Kasumi-1 (cell line): ENCODE measurements at regions not wholly inside any gene's neighbourhood (a gene's known extent, or its start where the extent isn't known, plus 50 kb on each side); places are given as distances from the start of the nearest gene placed in this dataset.

ENCODE experiments used
- DNase-seq, 2 experiments: peaks; one replicate each; lab custom pipeline; 2025; lab: John Stamatoyannopoulos, UW

- DNase-seq = no peak
These were observed 212.3 kb upstream of the FOXN3 start for GRCh38 chr14:89629383-89629782.

GRCh38 chr14:89628521-89628920 is 211.5 kb upstream of the FOXN3 start:
- DNase-seq = no peak

GRCh38 chr14:89626233-89626806 is 209.3 kb upstream of the FOXN3 start:
- peak; percentile 81 to 92 for DNase-seq

GRCh38 chr14:89625731-89626232 is 208.7 kb upstream of the FOXN3 start:
- no peak for DNase-seq

DNA sequence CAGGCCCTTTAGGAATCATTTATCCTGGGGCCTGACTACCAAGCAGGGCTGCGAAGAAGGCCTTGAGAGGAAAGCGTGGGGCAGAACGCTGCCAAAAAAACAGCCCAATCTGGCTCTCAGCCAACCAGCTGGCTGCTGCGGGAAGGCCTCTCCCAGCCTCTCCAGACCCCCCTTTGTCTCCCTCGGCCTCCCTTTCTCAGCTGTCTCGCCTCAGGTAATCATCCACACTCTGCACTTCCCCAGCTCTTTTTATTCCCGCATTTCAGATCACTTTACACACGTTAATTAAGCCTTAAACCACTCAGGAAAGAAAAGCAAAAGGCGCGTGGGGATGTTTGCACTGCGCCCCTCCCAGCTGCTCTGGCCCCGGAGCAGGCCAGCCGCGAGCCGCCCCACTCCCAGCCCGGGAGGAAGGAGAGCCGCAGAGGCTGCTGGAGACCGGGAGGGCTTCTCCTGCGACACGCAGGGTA is 208.2 kb upstream of the FOXN3 start:
- no peak for DNase-seq

- no peak for DNase-seq
These were observed 207.6 kb upstream of the FOXN3 start for GRCh38 chr14:89624500-89625156.

DNA sequence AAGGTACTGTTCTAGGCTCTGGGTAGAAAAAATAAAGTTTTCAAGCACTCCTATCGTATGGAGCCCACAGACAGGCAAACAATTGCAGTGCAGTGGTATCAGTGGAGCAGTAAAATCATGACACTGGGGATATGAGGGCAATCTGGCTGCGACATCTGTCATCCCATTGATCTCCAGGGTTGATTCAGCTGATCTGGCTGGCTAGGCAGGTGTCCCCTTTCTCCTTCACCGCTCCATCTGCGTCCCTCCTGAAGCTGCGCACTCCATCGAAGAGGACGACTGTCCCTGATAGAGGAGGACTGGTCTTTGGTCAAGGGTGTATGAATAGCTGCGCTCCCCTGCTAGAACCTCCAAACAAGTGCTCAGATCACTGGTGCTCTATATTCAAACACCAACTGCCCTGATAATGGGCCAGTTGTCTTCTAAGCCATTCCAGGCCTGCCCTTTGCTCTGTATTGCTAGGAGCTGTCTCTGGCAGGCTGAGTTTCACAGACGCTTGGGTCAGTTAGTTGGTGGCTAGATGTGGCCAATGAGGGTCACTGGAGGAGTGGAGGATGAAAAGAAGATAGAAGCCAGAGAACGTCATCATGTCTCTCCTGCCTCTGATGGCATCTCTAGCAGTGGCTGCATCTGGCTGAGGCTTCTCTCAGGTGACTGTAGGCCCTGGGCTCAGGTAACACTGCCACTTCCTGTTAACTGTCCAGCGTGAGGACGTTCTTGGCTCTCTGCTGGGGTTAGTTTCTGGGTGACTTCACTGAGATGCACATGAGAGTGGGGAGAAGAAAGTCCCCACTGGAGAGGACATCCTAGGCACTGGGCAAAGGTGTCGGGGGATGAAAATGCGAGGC is 205.0 kb upstream of the FOXN3 start:
- DNase-seq = no peak

DNA sequence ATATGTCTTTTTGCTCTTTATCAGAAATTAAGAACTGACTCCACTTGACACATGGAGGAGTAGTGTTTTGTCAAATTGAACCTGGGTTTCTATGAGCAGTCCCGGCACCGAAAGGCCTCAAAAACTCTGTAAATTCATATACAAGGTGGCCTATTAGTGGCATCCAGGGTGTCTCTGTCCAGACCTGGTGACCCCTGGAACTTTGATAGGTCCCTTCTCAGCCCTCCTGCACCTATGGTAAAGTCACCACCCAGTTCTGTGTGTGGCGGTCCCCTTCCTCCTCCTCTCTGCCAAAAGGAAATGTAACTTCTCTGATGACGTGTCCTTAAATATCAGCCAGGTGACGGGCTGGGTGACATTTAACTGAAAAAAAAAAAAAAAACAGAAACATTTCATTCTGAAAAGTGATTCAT is 204.0 kb upstream of the FOXN3 start:
- no peak for DNase-seq

GRCh38 chr14:89620436-89620835 is 203.4 kb upstream of the FOXN3 start:
- no peak for DNase-seq

- no peak for DNase-seq
These were observed 202.6 kb upstream of the FOXN3 start for GRCh38 chr14:89619596-89619995.

- DNase-seq = peak; percentile 59 to 63
These were observed 201.9 kb upstream of the FOXN3 start for GRCh38 chr14:89618811-89619551.

DNA sequence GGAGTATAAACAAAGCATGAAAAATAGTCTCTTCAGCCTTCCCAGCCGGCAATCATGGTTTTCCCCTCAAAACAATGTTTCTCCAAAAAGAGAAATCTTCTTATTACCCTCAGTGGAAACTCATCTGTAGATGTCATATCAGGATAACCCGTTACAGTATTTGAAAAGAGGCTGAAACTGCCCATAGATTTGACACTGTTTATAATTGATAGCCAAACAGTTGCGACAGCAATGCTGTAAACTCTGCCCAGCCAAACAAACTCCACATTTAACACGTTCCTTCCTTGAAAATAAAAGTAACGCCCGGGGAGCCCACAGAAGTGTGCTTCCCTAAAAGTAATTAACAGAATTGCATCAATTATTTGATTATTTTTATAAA is 201.3 kb upstream of the FOXN3 start:
- peak in 1 of 2 experiments; percentile 28 for DNase-seq

DNA sequence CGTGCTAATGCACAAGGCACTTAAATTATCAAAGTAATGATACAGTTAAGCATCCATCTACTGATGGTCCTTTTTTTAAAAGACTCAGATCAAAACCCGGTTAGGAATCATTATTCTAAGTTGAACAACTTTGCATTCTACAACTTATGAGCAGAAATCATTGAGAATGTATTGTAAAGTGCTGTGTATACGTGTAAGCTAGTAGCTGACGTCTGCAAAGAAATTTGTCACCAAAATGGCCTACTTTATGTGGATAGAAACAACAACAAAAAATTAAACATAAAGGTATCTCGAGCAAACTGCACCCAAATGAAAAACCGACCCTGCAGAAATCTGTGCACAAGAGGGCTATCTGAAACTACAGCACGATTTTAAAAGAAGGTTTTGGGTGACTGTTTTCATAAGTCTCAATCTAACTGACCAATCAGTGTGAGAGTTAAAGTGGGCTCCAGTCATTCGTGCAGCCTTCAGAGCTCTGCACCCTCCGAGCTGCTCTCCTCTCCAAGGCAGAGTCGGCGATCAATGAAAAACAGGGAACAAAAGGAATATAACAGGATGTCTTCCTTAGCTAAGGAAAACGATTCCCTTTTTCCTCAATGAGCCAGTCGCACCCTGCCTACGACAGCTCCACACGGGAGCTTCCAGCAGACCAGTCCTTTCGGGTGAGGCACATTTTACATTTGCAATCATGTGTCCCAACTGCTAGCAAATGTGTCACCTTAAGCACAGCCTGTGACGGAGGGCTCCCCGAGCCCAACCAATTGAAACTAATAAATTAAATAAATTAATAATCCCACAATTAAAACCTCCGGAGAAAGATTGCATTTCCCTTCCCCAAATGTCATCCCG is 200.7 kb upstream of the FOXN3 start:
- DNase-seq = peak in 1 of 2 experiments; percentile 23

DNA sequence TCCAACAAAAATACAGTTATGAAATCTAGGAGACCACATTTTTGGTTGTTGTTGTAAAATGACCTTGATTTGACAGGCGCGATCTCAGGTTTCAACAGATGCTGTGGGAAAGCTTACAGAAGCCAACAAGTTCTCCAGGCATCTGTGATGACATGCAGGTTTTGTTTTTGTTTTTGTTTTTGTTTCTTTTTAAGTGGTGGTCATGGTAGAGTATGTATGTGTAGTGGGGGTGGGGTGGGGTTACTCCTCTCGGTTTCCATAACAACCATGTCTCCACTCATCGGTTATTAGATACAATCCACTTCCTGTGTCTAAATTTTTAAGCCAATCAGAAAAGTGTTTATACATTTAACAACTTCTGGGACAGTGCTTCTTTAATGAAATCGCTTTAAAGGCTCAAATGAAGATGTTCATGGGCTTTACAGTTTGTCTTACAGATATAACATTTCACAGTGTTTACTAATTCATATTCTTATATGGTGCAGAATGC is 199.9 kb upstream of the FOXN3 start:
- no peak for DNase-seq

- DNase-seq = no peak
These were observed 199.4 kb upstream of the FOXN3 start for GRCh38 chr14:89616425-89616824.

DNA sequence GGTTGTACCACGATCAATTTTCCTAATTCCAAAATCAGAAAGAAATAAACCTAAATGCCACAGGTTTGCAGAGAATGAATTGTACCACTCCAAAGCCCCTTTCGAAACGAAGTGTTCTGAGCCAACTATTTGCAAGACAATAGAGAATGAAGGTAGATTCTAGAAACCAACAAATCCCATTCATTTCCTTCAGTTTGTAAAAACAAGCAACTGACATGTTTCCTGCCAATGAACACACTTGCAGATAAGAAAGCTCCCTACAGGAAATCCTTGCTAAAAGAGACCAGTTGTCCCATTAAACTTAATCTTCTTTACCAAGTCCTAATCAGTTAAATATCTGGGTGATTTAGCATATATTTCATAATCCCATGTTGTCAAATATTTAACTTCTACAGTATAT is 198.4 kb upstream of the FOXN3 start:
- DNase-seq = peak; percentile 4 to 21

GRCh38 chr14:89614009-89614691 is 197.1 kb upstream of the FOXN3 start:
- no peak for DNase-seq

DNA sequence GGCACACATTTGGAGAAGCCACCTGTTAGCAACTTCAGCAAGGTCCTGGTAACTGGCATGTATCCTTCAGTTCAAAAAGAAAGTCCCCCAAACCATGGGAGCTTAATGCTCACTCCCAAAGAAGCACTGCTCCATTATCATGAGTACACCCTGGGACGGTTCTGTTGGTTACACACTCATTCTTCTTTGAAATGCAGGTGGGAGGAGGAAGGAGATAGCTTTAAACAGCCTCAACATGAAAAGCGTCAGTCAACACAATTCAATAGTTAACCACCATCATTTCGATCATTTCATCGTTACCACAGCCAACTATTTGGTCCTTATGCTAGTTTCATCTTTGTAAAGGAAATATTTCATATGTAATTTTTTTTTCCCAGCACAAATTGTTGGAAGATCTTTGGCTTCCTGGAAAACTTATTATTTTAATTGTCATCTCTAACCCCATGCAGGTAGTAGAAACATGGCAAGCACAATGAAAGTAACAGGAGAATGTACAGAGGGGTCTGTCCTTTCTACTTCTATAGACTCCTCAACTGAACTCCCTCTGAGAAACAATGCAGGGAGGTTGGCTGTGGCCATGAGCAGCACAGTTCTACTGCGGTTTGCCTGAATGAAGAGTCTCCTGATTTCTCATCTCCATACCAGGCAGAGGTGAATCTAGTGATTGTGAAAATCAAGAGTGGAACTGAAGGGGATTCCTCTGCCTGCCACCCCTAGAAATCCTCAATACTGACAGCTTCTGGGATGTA is 196.4 kb upstream of the FOXN3 start:
- DNase-seq = no peak

GRCh38 chr14:89609500-89610100 is 192.6 kb upstream of the FOXN3 start:
- no peak for DNase-seq
